Endothelial cell of umbilical vein (primary cell): ENCODE measurements at regions not wholly inside any gene's neighbourhood (a gene's known extent, or its start where the extent isn't known, plus 50 kb on each side); places are given as distances from the start of the nearest gene placed in this dataset.

Source experiments
- BruUV-seq: library from RNA; stranded (reverse); fragments of 400-500 nt; replicated peaks from 2 replicates; lab custom pipeline; 2021; lab: Mats Ljungman, UMichigan
- CTCF ChIA-PET: fragments of 300-600, 350-600 bp; sonication (Branson Sonifier 250); formaldehyde crosslinking; loops from one replicate; lab custom pipeline; 2021; ENCODE audit warnings: antibody characterized with exemption, inconsistent platforms; lab: Charles Lee
- POLR2A ChIA-PET: fragments of 300-600, 350-600 bp; sonication (Branson Sonifier 250); formaldehyde crosslinking; loops from one replicate; lab custom pipeline; 2021; ENCODE audit warnings: antibody characterized with exemption, inconsistent platforms; lab: Charles Lee
- DNase-seq: peaks from one replicate; pipeline ENCODE4 v3.0.0-alpha.2; 2011; ENCODE audit warnings: low read depth, low spot score
- FAIRE-seq: peaks from 2 replicates; lab custom pipeline; 2011; peaks lifted over from hg19 to GRCh38; lab: Jason Lieb, UNC
- H2AFZ ChIP-seq: 2 replicates; pipeline ENCODE4 v1.6.0; 2012; ENCODE audit warnings: low read depth, low read length, control low read depth, inconsistent platforms
- H3K27ac ChIP-seq: 2 replicates; pipeline ENCODE4 v1.5.1; 2011; ENCODE audit warnings: low read depth, mild to moderate bottlenecking, control low read depth, low read length, moderate library complexity; ENCODE audit not compliant: insufficient read depth
- H3K27me3 ChIP-seq, 2 experiments: 2 replicates each; pipeline versions ENCODE4 v1.6.0 to v1.6.1; 2011; ENCODE audit warnings: low read length in 2 of 2, mixed read lengths in 1 of 2; ENCODE audit not compliant: control insufficient read depth in 2 of 2, insufficient read depth in 2 of 2
- H3K36me3 ChIP-seq, 2 experiments: 2 replicates in 1 of 2; 3 replicates in 1 of 2; pipeline ENCODE4 v1.5.1; 2011; ENCODE audit warnings: low read length in 2 of 2, mild to moderate bottlenecking in 1 of 2, moderate library complexity in 1 of 2; ENCODE audit not compliant: control insufficient read depth in 2 of 2, insufficient read depth in 2 of 2; ENCODE audit errors: extremely low read depth in 1 of 2
- H3K4me1 ChIP-seq: 3 replicates; pipeline ENCODE4 v1.5.1; 2011; ENCODE audit warnings: mild to moderate bottlenecking, low read length; ENCODE audit not compliant: control insufficient read depth, insufficient read depth; ENCODE audit errors: extremely low read depth
- H3K4me2 ChIP-seq: 2 replicates; pipeline ENCODE4 v1.6.1; 2011; ENCODE audit warnings: low read length, control low read depth, mixed read lengths; ENCODE audit not compliant: insufficient read depth
- H3K4me3 ChIP-seq, 3 experiments: fragments of 200-600 bp in 1 of 3; sonication (generic), shearing (Covaris generic) in 1 of 3; replicated peaks in 1 of 3; 2 replicates each; pipeline ENCODE4 v1.5.1; 2011 to 2016; ENCODE audit warnings: control low read depth in 3 of 3, low read length in 3 of 3, mild to moderate bottlenecking in 2 of 3, inconsistent platforms in 1 of 3, low read depth in 1 of 3, moderate library complexity in 1 of 3; ENCODE audit not compliant: insufficient read depth in 1 of 3
- H3K79me2 ChIP-seq: 2 replicates; pipeline ENCODE4 v1.6.0; 2012; ENCODE audit warnings: low read length, inconsistent platforms; ENCODE audit not compliant: control insufficient read depth, insufficient read depth
- H3K9ac ChIP-seq: replicated peaks from 2 replicates; pipeline ENCODE3; 2011; ENCODE audit warnings: low read length, control low read depth; ENCODE audit not compliant: insufficient read depth; ENCODE audit errors: extremely low read depth
- H3K9me1 ChIP-seq: replicated peaks from 3 replicates; pipeline ENCODE4 v1.6.0; 2011; ENCODE audit warnings: mild to moderate bottlenecking, low read length; ENCODE audit not compliant: control insufficient read depth, insufficient read depth; ENCODE audit errors: extremely low read depth
- H3K9me3 ChIP-seq: replicated peaks from 2 replicates; pipeline ENCODE4 v1.5.1; 2012; ENCODE audit warnings: low read length, inconsistent platforms; ENCODE audit not compliant: control insufficient read depth, insufficient read depth
- H4K20me1 ChIP-seq: replicated peaks from 2 replicates; pipeline ENCODE3; 2011; ENCODE audit warnings: mild to moderate bottlenecking, low read length; ENCODE audit not compliant: control insufficient read depth, insufficient read depth; ENCODE audit errors: extremely low read depth
- CTCF ChIP-seq, 2 donors: IDR thresholded peaks; 1 replicate in 1 of 2; 2 replicates in 1 of 2; pipeline ENCODE4 v1.5.1; 2011; ENCODE audit warnings: low read length in 2 of 2, mild to moderate bottlenecking in 2 of 2, moderate library complexity in 2 of 2, control low read depth in 1 of 2, inconsistent platforms in 1 of 2, low read depth in 1 of 2; ENCODE audit not compliant: insufficient read depth in 1 of 2; ENCODE audit errors: extremely low read depth in 1 of 2
- EZH2 ChIP-seq: IDR thresholded peaks from 2 replicates; pipeline ENCODE4 v1.6.1; 2012; ENCODE audit warnings: borderline replicate concordance, low read depth, mild to moderate bottlenecking, moderate library complexity, low read length, inconsistent platforms; ENCODE audit not compliant: severe bottlenecking
- FOS ChIP-seq: IDR thresholded peaks from 2 replicates; pipeline ENCODE4 v1.6.1; 2011; ENCODE audit warnings: mild to moderate bottlenecking, low read length, moderate library complexity, borderline replicate concordance; ENCODE audit not compliant: insufficient read depth
- GATA2 ChIP-seq: IDR thresholded peaks from 2 replicates; pipeline ENCODE4 v1.7.0; 2011; ENCODE audit warnings: low read depth, mild to moderate bottlenecking, moderate library complexity, mixed read lengths, low read length; ENCODE audit not compliant: insufficient read length, insufficient read depth
- JUN ChIP-seq: IDR thresholded peaks from 2 replicates; pipeline ENCODE4 v1.6.1; 2011; ENCODE audit warnings: borderline replicate concordance, low read depth; ENCODE audit not compliant: insufficient read length, insufficient read depth
- MAX ChIP-seq: IDR thresholded peaks from 2 replicates; pipeline ENCODE4 v1.6.1; 2011; ENCODE audit not compliant: insufficient read depth, insufficient read length
- MYC ChIP-seq: IDR thresholded peaks from one replicate; pipeline ENCODE4 v1.6.1; 2011; ENCODE audit warnings: mild to moderate bottlenecking, low read depth, low read length
- POLR2A ChIP-seq: IDR thresholded peaks from 2 replicates; pipeline ENCODE4 v1.6.1; 2012; ENCODE audit warnings: low read depth, mild to moderate bottlenecking, control low read depth, low read length
- POLR2AphosphoS5 ChIP-seq: IDR thresholded peaks from 2 replicates; pipeline ENCODE4 v1.6.1; 2012; ENCODE audit warnings: low read depth, mild to moderate bottlenecking, control low read depth, low read length, moderate library complexity; ENCODE audit not compliant: insufficient read depth
- dilution Hi-C: fragments of 300-500 bp; cut with MboI; formaldehyde crosslinking; loops from one replicate; pipeline ENCODE4 v1.15.0; 2019; ENCODE audit warnings: low sequenced_read_pairs; ENCODE audit not compliant: extremely low pct_ligation_motif_present
- intact Hi-C: fragments of 100-400 bp; cut with micrococcal nuclease; formaldehyde crosslinking; loops from one replicate; pipeline ENCODE4 v1.10.0; 2022

- DNase-seq (no peak), FAIRE-seq (no peak)
- no peaks in the 10 kb centered on the region for H3K9me1 ChIP-seq
- H3K27ac ChIP-seq: no peak overlapping the region
- H3K4me1 ChIP-seq: no peaks in the 10 kb centered on the region
- H3K9ac ChIP-seq: no peak overlapping the region
- H3K36me3 ChIP-seq: no peaks in the 10 kb centered on the region
- ChIA-PET POLR2A (no interaction called here), CTCF (no interaction called here)
- no peak overlapping the region for H2AFZ ChIP-seq
- no peaks in the 10 kb centered on the region for H3K79me2 ChIP-seq
- no peaks in the 10 kb centered on the region for H3K9me3 ChIP-seq
- H3K27me3 ChIP-seq: no peaks in the 10 kb centered on the region
- dilution Hi-C loops (no loop called here), intact Hi-C loops (no loop called here)
- no peak overlapping the region for H3K4me3 ChIP-seq
- no TSS peak for BruUV-seq
- H3K4me2 ChIP-seq: no peak overlapping the region
- no peak for TF ChIP-seq POLR2A
- no peak for TF ChIP-seq FOS
- no peak for TF ChIP-seq JUN
- TF ChIP-seq POLR2AphosphoS5: no peak
- no peak for TF ChIP-seq EZH2
- no peak for TF ChIP-seq MAX
- TF ChIP-seq GATA2: no peak
- TF ChIP-seq CTCF (IDR thresholded peaks at IDR 0.05; ENCODE audit: extremely low read depth in 1 of 2, insufficient read depth in 1 of 2, low read depth in 1 of 2, low read length in 2 of 2): no peak
- no peak for TF ChIP-seq MYC
- H4K20me1 ChIP-seq: no peaks in the 10 kb centered on the region
Observed at GRCh38 chr3:44093531-44093930, 148.2 kb upstream of the TOPAZ1 start.
